NCI-H460 (cell line): ENCODE measurements at regions not wholly inside any gene's neighbourhood (a gene's known extent, or its start where the extent isn't known, plus 50 kb on each side); places are given as distances from the start of the nearest gene placed in this dataset.

Experiments used
- DNase-seq: peaks from one replicate; pipeline ENCODE4 v3.0.0-alpha.2; 2016; ENCODE audit warnings: low read depth; ENCODE audit errors: extremely low read depth

DNA sequence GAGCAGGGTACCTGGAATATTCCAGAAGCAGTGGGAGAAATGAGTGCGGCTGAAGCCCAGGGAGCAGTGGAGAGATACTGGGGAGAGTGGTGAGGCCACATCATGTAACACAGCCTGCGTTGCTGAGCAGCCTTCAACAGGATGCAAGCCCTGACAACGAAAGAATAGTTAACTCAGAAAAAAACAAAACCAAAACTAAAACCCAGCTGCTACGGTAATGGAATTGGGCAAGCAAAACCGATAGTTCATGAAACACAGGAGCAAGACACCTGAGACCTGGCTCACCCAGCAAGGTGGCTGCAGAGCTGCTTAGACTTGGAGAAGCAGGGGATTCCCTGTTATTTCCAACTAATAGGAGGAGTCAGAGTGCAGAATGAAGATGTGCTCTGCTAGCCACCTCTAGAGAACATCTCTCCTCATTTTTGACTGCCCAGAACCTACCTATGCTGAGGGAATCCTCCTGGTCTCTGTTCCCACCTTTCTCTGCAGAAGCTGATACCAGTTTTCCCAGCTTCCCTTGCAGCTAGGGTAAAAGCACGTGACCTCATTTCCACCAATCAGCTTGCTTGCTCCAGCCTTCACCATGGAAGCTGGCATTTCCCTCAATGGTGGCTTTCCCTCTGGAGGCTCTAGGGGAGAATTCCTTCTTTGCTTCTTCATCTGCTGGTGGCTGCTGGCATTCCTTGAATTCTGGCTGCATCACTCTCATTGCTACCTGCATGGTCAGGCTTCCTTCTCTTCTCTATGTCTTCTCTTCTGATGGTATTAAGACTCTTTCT is 59.4 kb upstream of the XYLT1 start:
- no peak for DNase-seq

- DNase-seq, result no peak
Observed at GRCh38 chr16:17526956-17527937, 56.5 kb upstream of the XYLT1 start.

- no peak for DNase-seq
Observed at GRCh38 chr16:17524656-17525055, 53.9 kb upstream of the XYLT1 start.

DNA sequence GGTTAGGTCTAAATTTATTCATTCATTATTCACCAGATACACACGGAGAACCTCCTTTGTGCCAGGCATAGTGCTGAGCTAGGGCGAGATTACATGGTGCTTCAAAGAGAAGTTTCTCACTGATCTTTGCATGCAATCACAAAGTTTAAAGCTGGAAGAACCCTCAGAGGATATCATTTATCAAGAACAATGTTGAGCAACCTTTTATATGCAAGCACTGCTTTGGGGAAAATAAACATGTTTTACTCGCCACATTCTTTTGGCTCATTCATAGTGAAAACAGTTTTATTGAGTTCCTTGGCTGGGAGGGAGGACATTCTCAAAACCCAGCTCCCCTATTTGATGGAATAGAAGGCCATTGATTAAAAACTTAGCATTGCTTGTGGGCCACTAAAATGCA is 49.8 kb upstream of the XYLT1 start:
- DNase-seq, result no peak
